Ovary (tissue), 3 donors: ENCODE measurements at regions not wholly inside any gene's neighbourhood (a gene's known extent, or its start where the extent isn't known, plus 50 kb on each side); places are given as distances from the start of the nearest gene placed in this dataset.

Experiments used
- CTCF ChIP-seq, 3 donors: fragments of 450-650 bp in 2 of 3; fragments of 200-600 bp in 1 of 3; IDR thresholded peaks; one replicate each; pipeline versions ENCODE4 v1.5.1 to v1.8.0; 2016 to 2022; ENCODE audit warnings: antibody characterized with exemption in 3 of 3, mild to moderate bottlenecking in 1 of 3
- POLR2A ChIP-seq: fragments of 450-650 bp; IDR thresholded peaks from one replicate; pipeline ENCODE4 v1.6.1; 2017; ENCODE audit warnings: antibody characterized with exemption, mild to moderate bottlenecking, moderate library complexity
- donor health status: DM: no; HTN: no; CAD: no.

- no peak for TF ChIP-seq CTCF (IDR thresholded peaks at IDR 0.05)
- no peak for TF ChIP-seq POLR2A
Measured at GRCh38 chr14:43568022-43568421, 939.1 kb downstream of the FSCB start.
